H1 (cell line): ENCODE measurements at regions not wholly inside any gene's neighbourhood (a gene's known extent, or its start where the extent isn't known, plus 50 kb on each side); places are given as distances from the start of the nearest gene placed in this dataset.

Experiments used
- CTCF ChIA-PET: fragments of 300-600 bp; sonication (Branson Sonifier 250); formaldehyde crosslinking; loops from one replicate; lab custom pipeline; 2021; ENCODE audit not compliant: partially characterized antibody; lab: Charles Lee
- POLR2A ChIA-PET: fragments of 300-600 bp; sonication (Branson Sonifier 250); formaldehyde crosslinking; loops from one replicate; lab custom pipeline; 2021; ENCODE audit warnings: inconsistent platforms; ENCODE audit not compliant: partially characterized antibody; lab: Charles Lee
- DNase-seq, 2 experiments: peaks; one replicate each; pipeline versions ENCODE4 v3.0.0 to v3.0.0-alpha.2; 2010 to 2022; ENCODE audit warnings: low spot score in 2 of 2, low read depth in 1 of 2, mixed read lengths in 1 of 2
- FAIRE-seq: peaks from 2 replicates; lab custom pipeline; 2011; peaks lifted over from hg19 to GRCh38; lab: Jason Lieb, UNC
- H2AFZ ChIP-seq: 2 replicates; pipeline ENCODE4 v1.8.1; 2012; ENCODE audit warnings: low read length, inconsistent platforms
- H2AK5ac ChIP-seq: 2 replicates; pipeline ENCODE4 v1.6.1; 2013; ENCODE audit warnings: low read depth, low read length
- H2BK120ac ChIP-seq: replicated peaks from 2 replicates; pipeline ENCODE3; 2013; ENCODE audit warnings: low read depth, low read length, inconsistent platforms
- H2BK12ac ChIP-seq: 2 replicates; pipeline ENCODE4 v1.6.1; 2013; ENCODE audit warnings: low read depth, low read length
- H2BK15ac ChIP-seq: 2 replicates; pipeline ENCODE4 v1.6.1; 2013; ENCODE audit warnings: low read length
- H2BK20ac ChIP-seq: 2 replicates; pipeline ENCODE4 v1.6.1; 2013; ENCODE audit warnings: low read length
- H2BK5ac ChIP-seq: 2 replicates; pipeline ENCODE4 v1.6.1; 2013; ENCODE audit warnings: low read depth, low read length
- H3K14ac ChIP-seq: 2 replicates; pipeline ENCODE4 v1.6.1; 2013; ENCODE audit warnings: inconsistent platforms; ENCODE audit not compliant: insufficient read length
- H3K18ac ChIP-seq: 2 replicates; pipeline ENCODE4 v1.6.1; 2013; ENCODE audit warnings: low read length; ENCODE audit errors: extremely low read depth
- H3K23ac ChIP-seq: 2 replicates; pipeline ENCODE4 v1.6.1; 2013; ENCODE audit warnings: inconsistent platforms; ENCODE audit not compliant: insufficient read length
- H3K23me2 ChIP-seq: 2 replicates; pipeline ENCODE4 v1.6.1; 2013; ENCODE audit warnings: low read depth, low read length
- H3K27ac ChIP-seq: 2 replicates; pipeline ENCODE4 v1.6.1; 2011; ENCODE audit warnings: low read depth, low read length, inconsistent platforms
- H3K27me3 ChIP-seq, 4 experiments: replicated peaks in 1 of 4; 1 replicate in 1 of 4; 2 replicates in 3 of 4; pipeline versions ENCODE4 v1.6.1 to v1.8.1; 2011 to 2013; ENCODE audit warnings: low read length in 3 of 4, mild to moderate bottlenecking in 3 of 4, inconsistent platforms in 2 of 4, mixed read lengths in 2 of 4, moderate library complexity in 1 of 4; ENCODE audit not compliant: control insufficient read depth in 3 of 4, insufficient read depth in 3 of 4; ENCODE audit errors: extremely low read depth in 1 of 4
- H3K36me3 ChIP-seq, 4 experiments: 2 replicates each; pipeline versions ENCODE4 v1.6.1 to v1.8.1; 2011 to 2013; ENCODE audit warnings: mild to moderate bottlenecking in 4 of 4, low read length in 3 of 4, moderate library complexity in 2 of 4, control low read depth in 1 of 4, inconsistent platforms in 1 of 4; ENCODE audit not compliant: insufficient read depth in 4 of 4, control insufficient read depth in 2 of 4
- H3K4ac ChIP-seq: replicated peaks from 2 replicates; pipeline ENCODE3; 2013; ENCODE audit warnings: low read length, low read depth, mixed read lengths, inconsistent platforms; ENCODE audit not compliant: insufficient read length
- H3K4me1 ChIP-seq, 4 experiments: replicated peaks in 1 of 4; 1 replicate in 1 of 4; 2 replicates in 3 of 4; pipeline versions ENCODE4 v1.6.1 to v1.8.1; 2011 to 2013; ENCODE audit warnings: low read length in 3 of 4, inconsistent platforms in 2 of 4, mixed read lengths in 1 of 4; ENCODE audit not compliant: insufficient read depth in 4 of 4, control insufficient read depth in 3 of 4
- H3K4me2 ChIP-seq, 2 experiments: 2 replicates each; pipeline versions ENCODE4 v1.6.1 to v1.8.1; 2011 to 2013; ENCODE audit warnings: low read depth in 2 of 2, low read length in 2 of 2, control low read depth in 1 of 2, inconsistent platforms in 1 of 2, mild to moderate bottlenecking in 1 of 2; ENCODE audit not compliant: insufficient read depth in 1 of 2
- H3K4me3 ChIP-seq, 4 experiments: fragments of 200-600, 300-600 bp in 1 of 4; sonication (generic), shearing (Covaris generic), sonication (Bioruptor Twin) in 1 of 4; 2 replicates each; pipeline versions ENCODE4 v1.5.1 to v1.8.1; 2011 to 2016; ENCODE audit warnings: low read length in 4 of 4, low read depth in 3 of 4, control low read depth in 2 of 4, inconsistent platforms in 2 of 4, mild to moderate bottlenecking in 2 of 4, mixed read lengths in 1 of 4, moderate library complexity in 1 of 4; ENCODE audit not compliant: insufficient read depth in 2 of 4; ENCODE audit errors: extremely low read depth in 1 of 4
- H3K56ac ChIP-seq: replicated peaks from 2 replicates; pipeline ENCODE3; 2013; ENCODE audit warnings: low read depth, mild to moderate bottlenecking, mixed read lengths, low read length, inconsistent platforms; ENCODE audit not compliant: insufficient read length
- H3K79me1 ChIP-seq: 2 replicates; pipeline ENCODE4 v1.6.1; 2013; ENCODE audit warnings: low read depth, low read length, control low read depth
- H3K79me2 ChIP-seq, 2 experiments: 2 replicates each; pipeline versions ENCODE4 v1.6.1 to v1.8.1; 2012 to 2013; ENCODE audit warnings: low read length in 2 of 2, mild to moderate bottlenecking in 2 of 2, inconsistent platforms in 1 of 2; ENCODE audit not compliant: insufficient read depth in 2 of 2, control insufficient read depth in 1 of 2
- H3K9ac ChIP-seq, 4 experiments: replicated peaks in 1 of 4; 1 replicate in 1 of 4; 2 replicates in 3 of 4; pipeline versions ENCODE4 v1.6.1 to v1.8.1; 2011 to 2013; ENCODE audit warnings: low read depth in 3 of 4, low read length in 3 of 4, control low read depth in 2 of 4, mild to moderate bottlenecking in 2 of 4, moderate library complexity in 2 of 4, inconsistent platforms in 1 of 4; ENCODE audit errors: extremely low read depth in 1 of 4
- H3K9me3 ChIP-seq, 2 experiments: 2 replicates each; pipeline versions ENCODE4 v1.6.1 to v1.8.1; 2012 to 2013; ENCODE audit warnings: mild to moderate bottlenecking in 2 of 2, moderate library complexity in 2 of 2, control low read depth in 1 of 2, inconsistent platforms in 1 of 2, low read depth in 1 of 2, low read length in 1 of 2, mixed read lengths in 1 of 2; ENCODE audit not compliant: insufficient read depth in 2 of 2
- H4K20me1 ChIP-seq, 2 experiments: replicated peaks in 1 of 2; 2 replicates each; pipeline versions ENCODE3 to v1.8.1; 2011 to 2013; ENCODE audit warnings: inconsistent platforms in 2 of 2, low read length in 2 of 2, mild to moderate bottlenecking in 1 of 2; ENCODE audit not compliant: insufficient read depth in 2 of 2, control insufficient read depth in 1 of 2
- H4K5ac ChIP-seq: 2 replicates; pipeline ENCODE4 v1.6.1; 2013; ENCODE audit warnings: low read length, low read depth, mixed read lengths, inconsistent platforms; ENCODE audit not compliant: insufficient read length
- H4K8ac ChIP-seq: 2 replicates; pipeline ENCODE4 v1.8.0; 2013; ENCODE audit warnings: mild to moderate bottlenecking, moderate library complexity, low read length, inconsistent platforms; ENCODE audit not compliant: insufficient read depth; ENCODE audit errors: extremely low read depth
- H4K91ac ChIP-seq: replicated peaks from 2 replicates; pipeline ENCODE3; 2013; ENCODE audit warnings: low read length, mixed read lengths, inconsistent platforms; ENCODE audit not compliant: insufficient read length
- CBX5 ChIP-seq: fragments of 300-800, 300-1000 bp; sonication (generic); IDR thresholded peaks from 2 replicates; pipeline ENCODE4 v1.7.1; 2016; ENCODE audit warnings: antibody characterized with exemption, low read length, low read depth
- CBX8 ChIP-seq: fragments of 300-800, 300-1000 bp; sonication (generic); IDR thresholded peaks from 2 replicates; pipeline ENCODE4 v1.7.1; 2016; ENCODE audit warnings: low read depth, low read length, borderline replicate concordance
- CEBPB ChIP-seq: IDR thresholded peaks from 2 replicates; pipeline ENCODE4 v1.6.1; 2012; ENCODE audit warnings: low read depth, low read length
- EGR1 ChIP-seq: IDR thresholded peaks from 2 replicates; pipeline ENCODE4 v1.6.1; 2011; ENCODE audit warnings: low read depth, low read length, borderline replicate concordance
- EP300 ChIP-seq, 2 experiments: IDR thresholded peaks; 1 replicate in 1 of 2; 2 replicates in 1 of 2; pipeline ENCODE4 v1.6.1; 2011 to 2012; ENCODE audit warnings: low read depth in 2 of 2, low read length in 2 of 2, mild to moderate bottlenecking in 2 of 2, borderline replicate concordance in 1 of 2, inconsistent platforms in 1 of 2, moderate library complexity in 1 of 2
- EZH2 ChIP-seq: fragments of 200-600 bp; sonication (generic); IDR thresholded peaks from 2 replicates; pipeline ENCODE4 v1.7.1; 2012; ENCODE audit warnings: low read depth, mild to moderate bottlenecking, moderate library complexity, low read length, inconsistent platforms; ENCODE audit not compliant: severe bottlenecking
- GTF2F1 ChIP-seq: IDR thresholded peaks from 2 replicates; pipeline ENCODE4 v1.6.1; 2012; ENCODE audit warnings: low read depth, low read length, improper control_type of control experiment, borderline replicate concordance
- MAFK ChIP-seq: IDR thresholded peaks from 2 replicates; pipeline ENCODE4 v1.6.1; 2012; ENCODE audit warnings: low read depth, mild to moderate bottlenecking, improper control_type of control experiment, low read length
- PHF8 ChIP-seq: fragments of 200-600 bp; sonication (generic); conservative IDR thresholded peaks from 2 replicates; pipeline ENCODE4 v1.7.1; 2012; ENCODE audit warnings: low read depth, mild to moderate bottlenecking, inconsistent platforms, low read length, moderate library complexity
- POLR2AphosphoS5 ChIP-seq: IDR thresholded peaks from 2 replicates; pipeline ENCODE4 v1.6.1; 2011; ENCODE audit warnings: low read depth, low read length
- ZNF274 ChIP-seq: IDR thresholded peaks from 2 replicates; pipeline ENCODE4 v1.7.0; 2012; ENCODE audit warnings: low read length, borderline replicate concordance; ENCODE audit errors: extremely low read depth
- WGBS, 2 experiments: shearing (Covaris generic) in 1 of 2; methylation state at CpG; one replicate each; pipeline versions ENCODE4 v1.1.6 to v1.1.7; 2013 to 2015; ENCODE audit warnings: low lambda C conversion rate in 2 of 2, mixed read lengths in 2 of 2, inconsistent platforms in 1 of 2, low coverage in 1 of 2, missing lambda C conversion rate in 1 of 2; ENCODE audit not compliant: insufficient replicate concordance in 2 of 2, insufficient coverage in 1 of 2, insufficient read length in 1 of 2; ENCODE audit errors: extremely low coverage in 1 of 2, missing lambda C conversion rate in 1 of 2; 5-methylcytosine and 5-hydroxymethylcytosine counted together
- TF ChIP-seq, protein P1 (sequence below): IDR thresholded peaks from 2 replicates; pipeline ENCODE4 v1.6.1; 2012; ENCODE audit warnings: low read length, inconsistent platforms

DNA sequence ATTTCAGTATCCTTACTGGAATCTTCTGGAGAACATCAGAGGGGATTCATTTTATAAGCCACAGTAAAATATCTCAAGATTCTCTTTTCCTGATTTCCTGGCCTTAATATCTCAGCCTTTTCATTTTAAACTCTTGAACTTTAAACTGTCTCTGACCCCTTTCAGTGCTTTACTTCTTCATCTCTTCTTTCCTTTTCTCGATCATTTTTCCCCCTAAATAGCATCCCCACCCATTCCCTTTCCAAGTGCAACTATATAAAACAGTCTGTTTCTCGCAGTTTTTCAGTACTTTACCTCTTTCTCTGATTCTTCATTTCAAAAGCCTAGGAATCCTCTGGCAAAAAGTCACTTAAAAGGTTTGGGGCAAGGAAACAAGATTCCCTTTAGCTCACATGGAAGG, 80.5 kb downstream of the PALM2AKAP2 start:
- H3K36me3 ChIP-seq: no peaks in the 10 kb centered on the region
- no peak overlapping the region for H4K5ac ChIP-seq
- no peak overlapping the region for H3K27ac ChIP-seq
- H2BK20ac ChIP-seq: no peak overlapping the region
- no peaks in the 10 kb centered on the region for H3K79me2 ChIP-seq
- no peak overlapping the region for H4K8ac ChIP-seq
- CTCF ChIA-PET: interaction anchor here (1.0 to 2.0 kb wide), 8 partner anchors 12 to 197 kb away, joined by 3 to 10 read pairs (median 4); no protein-coding TSS in a partner anchor
- H2BK15ac ChIP-seq: no peak overlapping the region
- FAIRE-seq: no peak
- H2BK120ac ChIP-seq: no peak overlapping the region
- H4K20me1 ChIP-seq: peaks cover 0 to 1% of the 10 kb centered on the region in 2 experiments
- H3K4me2 ChIP-seq: no peak overlapping the region
- H3K9me3 ChIP-seq: no peaks in the 10 kb centered on the region
- no peak for TF ChIP-seq EZH2
- TF ChIP-seq, protein P1, sequence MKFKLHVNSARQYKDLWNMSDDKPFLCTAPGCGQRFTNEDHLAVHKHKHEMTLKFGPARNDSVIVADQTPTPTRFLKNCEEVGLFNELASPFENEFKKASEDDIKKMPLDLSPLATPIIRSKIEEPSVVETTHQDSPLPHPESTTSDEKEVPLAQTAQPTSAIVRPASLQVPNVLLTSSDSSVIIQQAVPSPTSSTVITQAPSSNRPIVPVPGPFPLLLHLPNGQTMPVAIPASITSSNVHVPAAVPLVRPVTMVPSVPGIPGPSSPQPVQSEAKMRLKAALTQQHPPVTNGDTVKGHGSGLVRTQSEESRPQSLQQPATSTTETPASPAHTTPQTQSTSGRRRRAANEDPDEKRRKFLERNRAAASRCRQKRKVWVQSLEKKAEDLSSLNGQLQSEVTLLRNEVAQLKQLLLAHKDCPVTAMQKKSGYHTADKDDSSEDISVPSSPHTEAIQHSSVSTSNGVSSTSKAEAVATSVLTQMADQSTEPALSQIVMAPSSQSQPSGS: no peak
- TF ChIP-seq ZNF274: no peak
- TF ChIP-seq CBX5: no peak
- TF ChIP-seq EGR1: no peak
- TF ChIP-seq PHF8: no peak
- no peak for TF ChIP-seq POLR2AphosphoS5
- no peak for TF ChIP-seq GTF2F1
- no peak for TF ChIP-seq MAFK
- TF ChIP-seq EP300 (IDR thresholded peaks at IDR 0.05; ENCODE audit: borderline replicate concordance in 1 of 2, low read depth in 2 of 2, low read length in 2 of 2): no peak
- no peak for TF ChIP-seq CEBPB
- TF ChIP-seq CBX8: no peak
- TF ChIP-seq, all 59 proteins: peak for 0
- Histone ChIP-seq H3K14ac (no peak overlapping the region), H3K9ac (no peak overlapping the region), H3K4ac (no peak overlapping the region), H3K56ac (no peak overlapping the region), H3K27me3 (no peaks in the 10 kb centered on the region), H3K79me1 (no peaks in the 10 kb centered on the region), H4K91ac (no peak overlapping the region), H2AK5ac (no peak overlapping the region), H3K4me1 (peaks cover 0 to 4% (median 1%) of the 10 kb centered on the region in 4 experiments; a peak in 3 of 7 replicates), H3K18ac (no peak overlapping the region), H2AFZ (no peak overlapping the region), H3K23ac (no peak overlapping the region), H3K23me2 (no peaks in the 10 kb centered on the region; the same call in 1 of the 2 replicates), H3K4me3 (no peak overlapping the region), H2BK12ac (no peak overlapping the region), H2BK5ac (no peak overlapping the region)
- POLR2A ChIA-PET: no interaction called here
- 82 to 100% methylated on average over 1 to 2 of the region's 2 CpGs for WGBS, 2 experiments
- no peak for DNase-seq
